Panc1 (cell line): ENCODE measurements at regions not wholly inside any gene's neighbourhood (a gene's known extent, or its start where the extent isn't known, plus 50 kb on each side); places are given as distances from the start of the nearest gene placed in this dataset.

Source experiments
- POLR2AphosphoS5 ChIP-seq: IDR thresholded peaks from 2 replicates; pipeline ENCODE4 v1.6.1; 2012; ENCODE audit warnings: mild to moderate bottlenecking, low read depth, low read length, moderate library complexity
- TF ChIP-seq, protein P1 (sequence below): fragments of 450-650 bp; IDR thresholded peaks from 2 replicates; pipeline ENCODE4 v1.5.1; 2017; ENCODE audit warnings: mild to moderate bottlenecking

DNA sequence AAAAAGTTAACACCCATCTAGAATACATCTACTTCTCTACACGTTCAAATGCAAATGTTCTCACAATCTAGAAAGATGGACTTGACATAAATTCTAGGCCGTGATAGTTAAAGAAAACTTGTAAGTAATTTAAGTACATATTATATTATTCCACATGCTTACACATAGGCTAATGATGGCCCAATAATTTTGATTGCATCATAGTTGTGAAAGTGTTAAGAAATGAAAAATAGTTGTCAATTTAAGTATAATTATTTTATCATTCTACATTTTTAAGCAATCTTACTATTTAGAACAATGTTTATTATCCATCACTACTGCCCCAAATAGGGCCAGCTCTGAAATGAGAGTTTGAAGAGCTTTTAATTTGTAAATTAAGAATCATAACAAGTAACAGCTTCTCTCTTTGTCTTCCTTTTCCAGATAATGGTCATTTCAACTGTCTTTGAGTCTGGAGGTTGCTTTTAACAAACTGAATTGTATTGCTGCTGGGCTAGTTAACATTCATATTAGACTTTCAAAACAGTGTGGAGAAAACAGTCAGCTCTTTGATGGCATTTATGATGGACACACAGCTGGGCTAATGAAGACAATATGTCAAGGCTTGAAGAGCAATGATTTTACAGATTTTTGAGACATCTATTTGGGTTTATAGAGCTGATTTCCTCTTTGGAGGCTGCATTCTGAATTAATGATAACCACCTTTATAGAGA is 246.1 kb upstream of the KCNH8 start:
- TF ChIP-seq, protein P1, sequence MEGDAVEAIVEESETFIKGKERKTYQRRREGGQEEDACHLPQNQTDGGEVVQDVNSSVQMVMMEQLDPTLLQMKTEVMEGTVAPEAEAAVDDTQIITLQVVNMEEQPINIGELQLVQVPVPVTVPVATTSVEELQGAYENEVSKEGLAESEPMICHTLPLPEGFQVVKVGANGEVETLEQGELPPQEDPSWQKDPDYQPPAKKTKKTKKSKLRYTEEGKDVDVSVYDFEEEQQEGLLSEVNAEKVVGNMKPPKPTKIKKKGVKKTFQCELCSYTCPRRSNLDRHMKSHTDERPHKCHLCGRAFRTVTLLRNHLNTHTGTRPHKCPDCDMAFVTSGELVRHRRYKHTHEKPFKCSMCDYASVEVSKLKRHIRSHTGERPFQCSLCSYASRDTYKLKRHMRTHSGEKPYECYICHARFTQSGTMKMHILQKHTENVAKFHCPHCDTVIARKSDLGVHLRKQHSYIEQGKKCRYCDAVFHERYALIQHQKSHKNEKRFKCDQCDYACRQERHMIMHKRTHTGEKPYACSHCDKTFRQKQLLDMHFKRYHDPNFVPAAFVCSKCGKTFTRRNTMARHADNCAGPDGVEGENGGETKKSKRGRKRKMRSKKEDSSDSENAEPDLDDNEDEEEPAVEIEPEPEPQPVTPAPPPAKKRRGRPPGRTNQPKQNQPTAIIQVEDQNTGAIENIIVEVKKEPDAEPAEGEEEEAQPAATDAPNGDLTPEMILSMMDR, result no peak
- TF ChIP-seq POLR2AphosphoS5, result no peak
